Ramos (cell line): ENCODE measurements at regions not wholly inside any gene's neighbourhood (a gene's known extent, or its start where the extent isn't known, plus 50 kb on each side); places are given as distances from the start of the nearest gene placed in this dataset.
"Not testable (repeated sequence)": the region's sequence is repeated elsewhere in the genome, so short reads cannot be mapped to it uniquely, and the experiment has no call there.

Source experiments
- in situ Hi-C: fragments of 300-500 bp; cut with MboI; formaldehyde crosslinking; loops from one replicate; pipeline ENCODE4 v1.14.3; 2022; ENCODE audit warnings: low sequenced_read_pairs; ENCODE audit not compliant: unreplicated experiment

DNA sequence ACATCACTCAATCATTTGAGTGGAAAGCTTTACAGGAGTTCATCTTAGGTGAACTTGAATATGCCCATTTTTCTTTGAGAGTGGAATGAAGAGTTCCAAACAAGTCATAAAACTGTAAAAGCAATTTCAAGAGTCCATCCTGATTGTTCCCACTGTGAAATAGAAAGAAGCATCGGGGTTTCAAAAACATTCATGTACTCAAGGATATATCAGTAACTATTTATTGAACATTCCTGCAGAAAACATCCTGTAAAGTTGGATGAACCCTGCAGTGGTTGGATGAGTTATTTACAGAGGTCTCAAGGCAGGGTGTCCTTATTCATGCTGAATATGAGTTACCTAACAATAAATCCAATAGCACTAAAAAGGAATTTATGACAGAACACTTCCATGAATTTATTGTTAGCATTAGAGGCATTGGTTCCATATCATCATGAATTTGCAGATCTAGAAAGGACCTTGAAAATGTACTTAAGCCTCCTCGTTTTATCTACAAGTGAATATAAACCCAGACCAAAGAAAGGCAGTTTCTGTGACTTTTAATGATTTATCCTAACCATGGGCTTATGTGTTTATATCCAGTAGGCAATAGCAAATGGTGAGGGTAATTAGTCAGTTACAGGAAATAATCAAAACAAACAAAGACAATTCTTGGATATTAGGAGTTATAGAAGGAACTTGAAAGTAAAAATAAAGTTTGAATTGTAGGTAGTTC lies 361.9 kb upstream of the KCNMB2 start:
- in situ Hi-C loops, result no loop called here

DNA sequence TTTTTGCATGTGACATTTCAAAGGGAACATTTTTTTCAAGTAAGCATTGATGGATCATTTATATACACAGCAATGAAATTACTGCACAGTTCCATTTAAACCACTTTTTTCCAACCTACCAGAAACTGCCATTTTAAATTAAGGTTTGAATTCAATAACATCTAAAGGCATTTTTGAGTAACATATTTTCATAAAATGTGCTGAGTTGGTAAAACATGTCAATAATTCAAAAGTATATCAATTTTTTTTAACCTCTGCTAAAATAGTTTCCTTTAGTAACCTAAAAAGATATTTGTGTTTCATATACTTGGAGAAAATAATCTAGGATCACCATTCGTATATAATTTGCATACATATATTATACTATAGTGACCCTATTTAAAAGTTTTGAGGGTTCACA lies 355.1 kb upstream of the KCNMB2 start:
- in situ Hi-C loops, result no loop called here

GRCh38 chr3:178181784-178182183 lies 354.5 kb upstream of the KCNMB2 start:
- in situ Hi-C loops, result no loop called here

- in situ Hi-C loops, result no loop called here
Measured at GRCh38 chr3:178182337-178182779, 353.9 kb upstream of the KCNMB2 start.

DNA sequence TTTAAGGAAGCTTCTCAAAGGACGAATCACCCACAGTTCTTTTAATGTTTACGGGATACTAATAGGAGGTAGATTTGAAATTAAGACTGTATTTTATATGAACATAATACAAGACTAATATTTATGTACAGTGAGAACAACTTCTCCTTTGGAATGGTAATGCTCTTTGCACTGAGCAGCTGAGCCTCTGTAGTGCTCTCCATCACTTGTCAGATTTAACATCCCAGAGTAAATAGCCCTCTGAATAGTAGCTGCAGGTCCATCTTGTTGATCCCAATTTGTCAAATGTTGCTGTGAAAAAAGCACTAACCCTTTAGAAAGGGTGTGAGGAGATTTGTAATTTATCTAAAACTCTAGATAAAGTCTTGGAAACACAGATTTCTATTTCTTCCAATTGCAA lies 351.4 kb upstream of the KCNMB2 start:
- in situ Hi-C loops, result no loop called here

DNA sequence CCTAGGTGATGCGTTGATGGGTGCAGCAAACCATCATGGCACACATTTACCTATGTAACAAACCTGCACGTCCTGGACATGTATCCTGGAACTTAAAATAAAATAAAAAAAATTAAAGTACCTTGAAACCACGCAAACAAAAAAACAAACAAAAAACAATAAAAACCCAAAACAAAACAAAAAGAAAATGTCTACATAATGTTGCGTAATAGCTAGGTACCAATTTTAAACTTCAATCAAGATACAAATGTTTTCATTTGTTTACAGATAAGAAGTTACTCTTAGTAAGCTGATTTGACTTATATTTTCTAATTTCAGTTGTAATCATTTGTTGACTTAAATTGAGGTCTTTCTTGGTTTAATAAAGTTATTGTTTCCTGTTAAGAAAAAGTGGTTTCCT lies 349.6 kb upstream of the KCNMB2 start:
- in situ Hi-C loops, result no loop called here

- in situ Hi-C loops, result no loop called here
Measured at GRCh38 chr3:178189854-178190253, 346.4 kb upstream of the KCNMB2 start.

- in situ Hi-C loops, result no loop called here
Measured at GRCh38 chr3:178193846-178194245, 342.4 kb upstream of the KCNMB2 start.

GRCh38 chr3:178194539-178194938 lies 341.7 kb upstream of the KCNMB2 start:
- in situ Hi-C loops, result no loop called here

- in situ Hi-C loops, result no loop called here
Measured at GRCh38 chr3:178195824-178196223, 340.4 kb upstream of the KCNMB2 start.

- in situ Hi-C loops, result no loop called here
Measured at GRCh38 chr3:178198329-178198728, 337.9 kb upstream of the KCNMB2 start.

DNA sequence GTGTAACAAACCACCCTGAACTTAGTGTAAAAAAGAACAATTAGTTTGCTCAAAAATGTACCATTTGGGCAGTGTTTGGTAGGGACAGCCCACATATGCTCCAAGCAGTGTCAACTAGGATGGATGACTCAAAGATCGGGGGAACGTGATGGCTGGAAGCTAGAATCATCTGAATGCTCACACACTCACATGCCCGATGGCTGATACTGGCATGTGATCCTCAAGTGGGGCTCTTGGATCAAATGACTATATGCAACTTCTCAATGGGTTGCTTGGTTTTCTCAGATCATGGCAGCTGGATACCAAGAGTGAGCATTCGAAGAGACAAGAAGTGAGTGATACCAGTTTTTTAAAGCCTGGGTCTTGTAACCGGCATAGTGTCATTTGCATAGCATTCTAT lies 335.9 kb upstream of the KCNMB2 start:
- in situ Hi-C loops, result no loop called here

DNA sequence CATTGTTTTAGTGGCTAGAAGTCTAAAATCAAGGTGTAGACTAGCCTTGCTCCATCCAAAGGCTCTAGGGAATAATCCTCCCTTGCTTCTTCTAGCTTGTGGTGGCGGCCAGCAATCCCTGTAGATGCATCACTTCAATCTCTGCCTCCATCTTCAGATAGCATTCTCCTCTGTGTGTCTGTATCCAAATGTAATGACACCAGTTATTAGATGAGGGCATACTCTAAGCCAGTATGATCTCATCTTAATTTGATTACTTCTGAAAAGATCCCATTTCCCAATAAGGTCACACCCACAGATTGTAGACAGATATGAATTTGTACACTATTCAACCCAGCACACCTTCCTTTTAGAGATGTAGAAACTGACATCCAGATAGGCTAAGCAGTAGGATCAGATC lies 334.5 kb upstream of the KCNMB2 start:
- in situ Hi-C loops, result no loop called here

DNA sequence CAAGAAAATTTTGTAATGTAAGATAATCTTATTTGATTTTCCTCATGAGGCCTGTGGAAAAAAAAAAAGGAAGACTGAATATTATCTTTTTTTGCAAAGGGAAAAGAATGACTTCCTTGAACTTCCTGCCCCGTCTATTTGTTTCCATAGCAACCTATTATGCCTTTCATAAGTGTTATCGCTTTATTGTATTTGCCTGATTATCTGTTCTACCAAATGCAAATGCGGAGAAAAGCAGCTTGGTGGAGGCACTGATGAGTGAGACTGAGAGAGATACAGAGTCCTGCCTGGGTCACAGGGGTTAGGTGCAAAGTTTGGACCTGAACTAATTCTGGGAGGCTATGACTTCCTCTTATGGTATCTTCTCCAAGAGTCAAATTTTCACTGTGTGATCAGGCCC lies 334.0 kb upstream of the KCNMB2 start:
- in situ Hi-C loops, result no loop called here

GRCh38 chr3:178203165-178203564 lies 333.1 kb upstream of the KCNMB2 start:
- in situ Hi-C loops, result no loop called here

GRCh38 chr3:178203650-178204049 lies 332.6 kb upstream of the KCNMB2 start:
- in situ Hi-C loops, result no loop called here

GRCh38 chr3:178205740-178206139 lies 330.5 kb upstream of the KCNMB2 start:
- in situ Hi-C loops, result no loop called here

DNA sequence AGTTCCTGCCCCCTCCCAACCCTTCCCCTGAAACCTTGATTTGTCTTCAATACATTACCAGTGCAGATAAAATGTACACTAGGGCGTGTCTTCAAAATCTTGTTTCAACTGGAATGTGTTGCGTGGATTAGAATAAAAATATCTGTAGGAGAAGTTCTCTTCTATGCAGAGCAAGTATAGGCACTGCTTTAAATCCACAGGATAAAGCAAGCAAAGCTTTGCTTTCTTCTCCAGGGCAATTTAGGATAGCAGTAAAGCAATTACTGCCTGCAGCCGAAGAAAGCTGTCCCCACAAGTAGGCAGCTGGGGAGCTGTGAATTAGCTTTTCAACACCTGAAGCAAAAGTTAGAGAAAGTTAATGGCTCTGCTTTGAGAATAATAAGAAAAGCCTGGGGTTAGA lies 329.7 kb upstream of the KCNMB2 start:
- in situ Hi-C loops, result no loop called here

GRCh38 chr3:178207161-178207560 lies 329.1 kb upstream of the KCNMB2 start:
- in situ Hi-C loops, result not testable (repeated sequence)

DNA sequence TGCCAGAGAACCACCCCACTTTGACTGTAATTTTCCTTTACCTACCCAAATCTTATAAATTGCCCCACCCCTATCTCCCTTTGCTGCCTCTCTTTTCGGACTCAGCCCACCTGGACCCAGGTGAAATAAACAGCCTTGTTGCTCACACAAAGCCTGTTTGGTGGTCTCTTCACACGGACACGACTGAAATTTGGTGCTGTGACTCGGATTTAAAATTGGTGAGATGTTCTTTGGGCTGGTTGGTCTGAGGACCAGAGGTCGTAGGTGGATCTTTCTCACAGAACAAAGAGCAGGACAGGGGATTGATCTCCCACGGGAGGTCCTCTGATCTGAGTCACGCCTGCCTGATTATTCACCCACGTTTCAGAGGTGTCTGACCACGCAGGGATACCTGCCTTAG lies 328.6 kb upstream of the KCNMB2 start:
- in situ Hi-C loops, result not testable (repeated sequence)

DNA sequence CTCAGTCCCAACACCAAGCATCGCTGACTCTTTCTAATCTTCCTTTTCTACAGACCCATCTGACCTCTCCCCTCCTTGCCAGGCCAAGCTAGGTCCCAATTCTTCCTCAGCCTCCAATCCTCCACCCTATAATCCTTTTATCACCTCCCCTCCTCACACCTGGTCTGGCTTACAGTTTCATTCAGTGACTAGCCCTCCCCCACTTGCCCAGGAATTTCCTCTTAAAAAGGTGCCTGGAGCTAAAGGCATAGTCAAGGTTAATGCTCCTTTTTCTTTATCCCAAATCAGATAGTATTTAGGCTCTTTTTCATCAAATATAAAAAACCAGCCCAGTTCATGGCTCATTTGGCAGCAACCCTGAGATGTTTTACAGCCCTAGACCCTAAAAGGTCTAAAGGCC lies 327.1 kb upstream of the KCNMB2 start:
- in situ Hi-C loops, result not testable (repeated sequence)

GRCh38 chr3:178209618-178210017 lies 326.6 kb upstream of the KCNMB2 start:
- in situ Hi-C loops, result not testable (repeated sequence)
